Astrocyte of the cerebellum (primary cell): ENCODE measurements at regions not wholly inside any gene's neighbourhood (a gene's known extent, or its start where the extent isn't known, plus 50 kb on each side); places are given as distances from the start of the nearest gene placed in this dataset.

ENCODE experiments used
- DNase-seq: peaks from one replicate; pipeline ENCODE4 v3.0.0-alpha.2; 2011; ENCODE audit warnings: low read depth
- H3K4me3 ChIP-seq: 2 replicates; pipeline ENCODE4 v1.5.1; 2011; ENCODE audit warnings: mild to moderate bottlenecking, low read depth, low read length, moderate library complexity
- CTCF ChIP-seq: IDR thresholded peaks from 2 replicates; pipeline ENCODE4 v1.5.1; 2012; ENCODE audit warnings: low read length, low read depth, moderate library complexity, mild to moderate bottlenecking; ENCODE audit errors: missing control alignments
- in situ Hi-C: cut with HindIII; loops from 2 replicates; pipeline ENCODE4 v1.10.0; 2017; ENCODE audit warnings: low sequenced_read_pairs

GRCh38 chr2:49294225-49294624 lies 139.9 kb upstream of the FSHR start:
- DNase-seq: no peak
- in situ Hi-C loops: no loop called here
- TF ChIP-seq CTCF: no peak
- H3K4me3 ChIP-seq: no peak overlapping the region

GRCh38 chr2:49291619-49292018 lies 137.3 kb upstream of the FSHR start:
- H3K4me3 ChIP-seq: no peak overlapping the region
- in situ Hi-C loops: no loop called here
- no peak for TF ChIP-seq CTCF
- no peak for DNase-seq

- DNase-seq: no peak
- in situ Hi-C loops: no loop called here
- no peak for TF ChIP-seq CTCF
- H3K4me3 ChIP-seq: no peak overlapping the region
These were observed 135.4 kb upstream of the FSHR start for GRCh38 chr2:49289711-49290110.

- DNase-seq: peak; percentile 32
- in situ Hi-C loops: no loop called here
- TF ChIP-seq CTCF: no peak
- no peak overlapping the region for H3K4me3 ChIP-seq
These were observed 134.8 kb upstream of the FSHR start for GRCh38 chr2:49288902-49289700.

- DNase-seq: no peak
These were observed 133.9 kb upstream of the FSHR start for GRCh38 chr2:49288113-49288705.

GRCh38 chr2:49286726-49287125 lies 132.4 kb upstream of the FSHR start:
- H3K4me3 ChIP-seq: no peak overlapping the region
- in situ Hi-C loops: no loop called here
- DNase-seq: no peak
- TF ChIP-seq CTCF: no peak

More at GRCh38 chr2:49288113-49288705, 133.9 kb upstream of the FSHR start:
- no peak for TF ChIP-seq CTCF
- in situ Hi-C loops: no loop called here
- no peak overlapping the region for H3K4me3 ChIP-seq
